IMR-90 (cell line): ENCODE measurements at regions not wholly inside any gene's neighbourhood (a gene's known extent, or its start where the extent isn't known, plus 50 kb on each side); places are given as distances from the start of the nearest gene placed in this dataset.

Source experiments
- ATAC-seq: fragments of 200-7000 bp; cut with Tn5 transposase; 2 replicates; pipeline ENCODE4 v1.9.1; 2020; ENCODE audit warnings: low read depth, mild to moderate bottlenecking, moderate library complexity
- BruUV-seq: library from RNA; stranded (reverse); fragments of 400-500 nt; replicated peaks from 2 replicates; lab custom pipeline; 2021; lab: Mats Ljungman, UMichigan
- CTCF ChIA-PET: fragments of 300-600 bp; formaldehyde crosslinking; extraction: SDS; loops from one replicate; lab custom pipeline; 2021; ENCODE audit warnings: antibody characterized with exemption; lab: Yijun Ruan, JAX
- POLR2A ChIA-PET: fragments of 300-600 bp; sonication (Branson Sonifier 250); formaldehyde crosslinking; loops from one replicate; lab custom pipeline; 2022; ENCODE audit warnings: antibody characterized with exemption; ENCODE audit not compliant: unreplicated experiment; lab: Charles Lee
- DNase-seq: peaks from one replicate; pipeline ENCODE4 v3.0.0; 2013
- H2AFZ ChIP-seq: replicated peaks from 2 replicates; pipeline ENCODE3; 2013; ENCODE audit warnings: low read length, mild to moderate bottlenecking; ENCODE audit not compliant: poor library complexity
- H2AK5ac ChIP-seq: 2 replicates; pipeline ENCODE4 v1.6.1; 2013; ENCODE audit warnings: low read depth, low read length, inconsistent platforms
- H2AK9ac ChIP-seq: replicated peaks from 2 replicates; pipeline ENCODE3; 2013; ENCODE audit warnings: mild to moderate bottlenecking, low read depth, low read length, moderate library complexity; ENCODE audit not compliant: poor library complexity
- H2BK120ac ChIP-seq: 2 replicates; pipeline ENCODE4 v1.6.1; 2013; ENCODE audit warnings: low read depth, low read length, inconsistent platforms
- H2BK15ac ChIP-seq: 3 replicates; pipeline ENCODE4 v1.6.1; 2013; ENCODE audit warnings: low read depth, low read length, inconsistent platforms
- H2BK20ac ChIP-seq: 2 replicates; pipeline ENCODE4 v1.6.1; 2013; ENCODE audit warnings: low read depth, mild to moderate bottlenecking, inconsistent platforms, low read length, moderate library complexity
- H2BK5ac ChIP-seq: 2 replicates; pipeline ENCODE4 v1.6.1; 2013; ENCODE audit warnings: mild to moderate bottlenecking, low read depth, low read length, inconsistent platforms; ENCODE audit not compliant: poor library complexity, severe bottlenecking
- H3K14ac ChIP-seq: replicated peaks from 2 replicates; pipeline ENCODE4 v1.6.1; 2013; ENCODE audit warnings: low read depth, low read length, inconsistent platforms
- H3K18ac ChIP-seq: 2 replicates; pipeline ENCODE4 v1.6.1; 2013; ENCODE audit warnings: low read depth, low read length, control low read depth
- H3K23ac ChIP-seq: 2 replicates; pipeline ENCODE4 v1.6.1; 2013; ENCODE audit warnings: low read depth, low read length, inconsistent platforms
- H3K27ac ChIP-seq: 2 replicates; pipeline ENCODE4 v1.5.1; 2013; ENCODE audit warnings: mild to moderate bottlenecking, control low read depth, low read length; ENCODE audit not compliant: insufficient read depth
- H3K27me3 ChIP-seq: 2 replicates; pipeline ENCODE4 v1.6.1; 2013; ENCODE audit warnings: low read length; ENCODE audit not compliant: control insufficient read depth, insufficient read depth
- H3K36me3 ChIP-seq: 2 replicates; pipeline ENCODE4 v1.6.1; 2013; ENCODE audit warnings: low read length, mixed read lengths; ENCODE audit not compliant: control insufficient read depth, insufficient read depth
- H3K4ac ChIP-seq: 2 replicates; pipeline ENCODE4 v1.6.1; 2013; ENCODE audit warnings: low read depth, low read length, inconsistent platforms
- H3K4me1 ChIP-seq: 2 replicates; pipeline ENCODE4 v1.6.1; 2013; ENCODE audit warnings: low read length, mixed read lengths; ENCODE audit not compliant: control insufficient read depth, insufficient read depth
- H3K4me2 ChIP-seq: 2 replicates; pipeline ENCODE4 v1.6.1; 2013; ENCODE audit warnings: low read depth, mild to moderate bottlenecking, control low read depth, low read length, moderate library complexity
- H3K4me3 ChIP-seq: 2 replicates; pipeline ENCODE4 v1.5.1; 2013; ENCODE audit warnings: low read depth, mild to moderate bottlenecking, control low read depth, low read length, moderate library complexity; ENCODE audit not compliant: insufficient read depth
- H3K56ac ChIP-seq: 2 replicates; pipeline ENCODE4 v1.6.1; 2013; ENCODE audit warnings: low read length, inconsistent platforms; ENCODE audit not compliant: insufficient read depth; ENCODE audit errors: extremely low read depth
- H3K79me1 ChIP-seq, 2 experiments: 2 replicates each; pipeline ENCODE4 v1.6.1; 2013; ENCODE audit warnings: low read length in 2 of 2, inconsistent platforms in 1 of 2, low read depth in 1 of 2
- H3K9ac ChIP-seq: 2 replicates; pipeline ENCODE4 v1.6.1; 2013; ENCODE audit warnings: low read depth, low read length, control low read depth
- H3K9me1 ChIP-seq: 2 replicates; pipeline ENCODE4 v1.6.1; 2013; ENCODE audit warnings: low read length, inconsistent platforms; ENCODE audit not compliant: insufficient read depth
- H3K9me3 ChIP-seq: 2 replicates; pipeline ENCODE4 v1.6.1; 2013; ENCODE audit warnings: low read length; ENCODE audit not compliant: control insufficient read depth, insufficient read depth
- H4K20me1 ChIP-seq: 2 replicates; pipeline ENCODE4 v1.6.1; 2013; ENCODE audit warnings: low read length, inconsistent platforms; ENCODE audit not compliant: insufficient read depth
- H4K5ac ChIP-seq: 2 replicates; pipeline ENCODE4 v1.6.1; 2013; ENCODE audit warnings: mild to moderate bottlenecking, low read depth, low read length, control low read depth
- H4K8ac ChIP-seq, 2 experiments: 2 replicates each; pipeline ENCODE4 v1.6.1; 2013; ENCODE audit warnings: low read depth in 2 of 2, low read length in 2 of 2, control low read depth in 1 of 2, inconsistent platforms in 1 of 2
- H4K91ac ChIP-seq: 2 replicates; pipeline ENCODE4 v1.6.1; 2013; ENCODE audit warnings: low read depth, low read length, inconsistent platforms; ENCODE audit not compliant: insufficient read depth
- NFE2L2 ChIP-seq: fragments of 150-350 bp; IDR thresholded peaks from 2 replicates; pipeline ENCODE4 v1.6.1; 2016; ENCODE audit warnings: low read depth, mild to moderate bottlenecking, low read length
- POLR2A ChIP-seq: IDR thresholded peaks from 2 replicates; pipeline ENCODE4 v1.6.1; 2012; ENCODE audit warnings: mild to moderate bottlenecking, low read depth, low read length
- WGBS, 2 experiments: methylation state at CpG; one replicate each; pipeline versions ENCODE4 v1.1.5 to v1.1.7; 2013; ENCODE audit warnings: missing lambda C conversion rate in 2 of 2; ENCODE audit not compliant: insufficient read length in 1 of 2; ENCODE audit errors: extremely low coverage in 2 of 2; 5-methylcytosine and 5-hydroxymethylcytosine counted together
- dilution Hi-C: fragments of 300-500 bp; cut with HindIII; formaldehyde crosslinking; loops from one replicate; pipeline ENCODE4 v1.14.3; 2018; ENCODE audit warnings: low sequenced_read_pairs; ENCODE audit not compliant: unreplicated experiment
- in situ Hi-C: fragments of 300-500 bp; cut with MboI; formaldehyde crosslinking; loops from 3 replicates; pipeline ENCODE4 v1.14.3; 2019; ENCODE audit warnings: low sequenced_read_pairs, inconsistent platforms, mixed read lengths
- intact Hi-C: fragments of 100-400 bp; cut with micrococcal nuclease; formaldehyde crosslinking; loops from 2 replicates; pipeline ENCODE4 v1.10.0; 2022

DNA sequence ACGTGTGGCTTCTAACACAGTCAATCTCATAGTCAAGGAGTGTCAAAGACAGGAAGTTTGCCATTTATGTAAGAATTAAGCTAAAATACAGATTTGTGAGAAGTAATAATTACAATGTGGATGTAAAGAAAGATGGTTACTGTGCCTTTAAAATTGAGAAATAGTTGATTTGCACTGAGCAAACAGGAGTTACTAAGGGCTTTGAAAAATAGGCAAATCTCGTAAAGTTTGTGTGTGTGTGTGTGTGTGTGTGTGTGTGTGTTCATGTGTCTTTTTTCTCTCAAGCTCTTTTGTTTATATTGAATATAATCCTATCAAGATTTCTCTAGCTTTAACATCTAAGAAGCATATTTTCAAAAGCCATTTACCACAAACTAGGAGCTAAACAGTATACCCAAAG lies 2284.5 kb downstream of the LRRC4C start:
- H2AK5ac ChIP-seq, result no peak overlapping the region
- H2BK15ac ChIP-seq, result no peak overlapping the region
- H3K27ac ChIP-seq, result no peak overlapping the region
- no peaks in the 10 kb centered on the region for H3K4me1 ChIP-seq
- WGBS, 2 experiments, result no CpG with 5 or more reads among the region's 2 CpGs
- H3K14ac ChIP-seq, result no peak overlapping the region
- H2BK120ac ChIP-seq, result no peak overlapping the region
- no peak for DNase-seq
- no peak overlapping the region for H3K4me3 ChIP-seq
- H3K79me1 ChIP-seq, result no peaks in the 10 kb centered on the region
- H4K8ac ChIP-seq, result no peak overlapping the region
- in situ Hi-C loops (no loop called here), intact Hi-C loops (no loop called here), dilution Hi-C loops (no loop called here)
- H4K91ac ChIP-seq, result no peak overlapping the region
- no peak overlapping the region for H2AFZ ChIP-seq
- ATAC-seq, result no peak
- H3K36me3 ChIP-seq, result no peaks in the 10 kb centered on the region
- TF ChIP-seq POLR2A, result no peak
- no peak for TF ChIP-seq NFE2L2
- H4K5ac ChIP-seq, result no peak overlapping the region
- H2AK9ac ChIP-seq, result no peak overlapping the region
- H3K18ac ChIP-seq, result no peak overlapping the region
- no peak overlapping the region for H3K4me2 ChIP-seq
- no peaks in the 10 kb centered on the region for H3K9me1 ChIP-seq
- POLR2A ChIA-PET, result no interaction called here
- no peak overlapping the region for H3K23ac ChIP-seq
- H4K20me1 ChIP-seq, result no peaks in the 10 kb centered on the region
- H3K9me3 ChIP-seq, result peaks cover 3% of the 10 kb centered on the region; the same call in 1 of the 2 replicates
- BruUV-seq, result no TSS peak
- H3K56ac ChIP-seq, result no peak overlapping the region
- no peak overlapping the region for H2BK20ac ChIP-seq
- H3K4ac ChIP-seq, result no peak overlapping the region
- H2BK5ac ChIP-seq, result no peak overlapping the region
- H3K9ac ChIP-seq, result no peak overlapping the region
- no peaks in the 10 kb centered on the region for H3K27me3 ChIP-seq
- CTCF ChIA-PET, result no interaction called here
